ENCODE measurements at regions not wholly inside any gene's neighbourhood (a gene's known extent, or its start where the extent isn't known, plus 50 kb on each side); places are given as distances from the start of the nearest gene placed in this dataset.

DNA sequence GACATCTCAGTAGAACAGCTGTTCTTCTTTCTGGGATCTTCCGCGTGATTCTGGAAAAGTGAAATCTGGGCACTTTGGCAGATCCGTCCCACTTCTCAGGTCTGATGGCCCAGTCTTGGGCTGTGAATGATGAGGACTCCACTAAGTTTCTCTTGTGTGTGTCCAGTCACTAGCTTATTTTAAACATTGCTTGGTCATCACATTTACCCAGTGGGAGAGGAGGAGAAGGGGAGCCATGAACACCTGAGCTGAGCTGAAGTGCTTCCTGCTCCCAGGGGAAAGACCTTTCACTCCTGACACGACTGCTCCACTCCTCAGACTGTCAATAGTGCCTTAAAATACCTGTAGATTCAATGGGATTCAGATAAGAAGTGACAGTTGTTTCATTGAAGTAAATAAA, 101.9 kb upstream of the SLC35F3 start:
- TF ChIP-seq POLR2A (IDR thresholded peaks at IDR 0.05; ENCODE audit: low read depth, low read length) (no peak), TAF1 (IDR thresholded peaks at IDR 0.05; ENCODE audit: borderline replicate concordance, low read depth, low read length) (no peak)

Data from GM12892 (cell line).